CD4-positive, alpha-beta T cell (primary cell): ENCODE measurements at regions not wholly inside any gene's neighbourhood (a gene's known extent, or its start where the extent isn't known, plus 50 kb on each side); places are given as distances from the start of the nearest gene placed in this dataset.

Source experiments
- ATAC-seq: fragments of 200-7000 bp; cut with Tn5 transposase; one replicate; pipeline ENCODE4 v1.10.0; 2022; ENCODE audit warnings: mild to moderate bottlenecking; ENCODE audit not compliant: poor library complexity
- CTCF ChIA-PET: fragments of 350-600 bp; sonication (Branson Sonifier 250); formaldehyde crosslinking; loops from one replicate; lab custom pipeline; 2021; ENCODE audit warnings: antibody characterized with exemption, inconsistent platforms; lab: Charles Lee
- POLR2A ChIA-PET: fragments of 350-600 bp; sonication (Branson Sonifier 250); formaldehyde crosslinking; loops from one replicate; lab custom pipeline; 2021; ENCODE audit warnings: antibody characterized with exemption, inconsistent platforms; lab: Charles Lee
- DNase-seq, 14 experiments: peaks; one replicate each; pipeline ENCODE4 v3.0.0-alpha.2; 2013 to 2020; ENCODE audit warnings: mixed read lengths in 2 of 14
- H3K27ac ChIP-seq, 2 donors: one replicate each; pipeline versions ENCODE4 v1.5.1 to v1.7.0; 2013; ENCODE audit warnings: low read length in 2 of 2, low read depth in 1 of 2, mild to moderate bottlenecking in 1 of 2
- H3K27me3 ChIP-seq, 2 experiments: 1 replicate in 1 of 2; 2 replicates in 1 of 2; pipeline versions ENCODE4 v1.6.1 to v1.7.0; 2013; ENCODE audit warnings: low read length in 2 of 2, control low read depth in 1 of 2, mild to moderate bottlenecking in 1 of 2, moderate library complexity in 1 of 2; ENCODE audit not compliant: insufficient read depth in 2 of 2, control insufficient read depth in 1 of 2
- H3K36me3 ChIP-seq: one replicate; pipeline ENCODE4 v1.6.1; 2013; ENCODE audit warnings: low read length, control low read depth; ENCODE audit not compliant: insufficient read depth
- H3K4me1 ChIP-seq: one replicate; pipeline ENCODE4 v1.6.1; 2013; ENCODE audit warnings: low read length, control low read depth; ENCODE audit not compliant: insufficient read depth
- H3K4me3 ChIP-seq: one replicate; pipeline ENCODE4 v1.5.1; 2013; ENCODE audit warnings: mild to moderate bottlenecking, low read length, moderate library complexity
- H3K9me3 ChIP-seq, 2 experiments: 1 replicate in 1 of 2; 2 replicates in 1 of 2; pipeline versions ENCODE4 v1.6.1 to v1.7.0; 2013; ENCODE audit warnings: low read length in 2 of 2, mild to moderate bottlenecking in 2 of 2, control low read depth in 1 of 2, moderate library complexity in 1 of 2; ENCODE audit not compliant: control insufficient read depth in 1 of 2, insufficient read depth in 1 of 2
- H3K27ac Mint-ChIP-seq: one replicate; pipeline ENCODE4 v1.8.0; 2020; ENCODE audit warnings: mixed read lengths
- H3K27me3 Mint-ChIP-seq: one replicate; pipeline ENCODE4 v1.8.0; 2021; ENCODE audit warnings: mixed read lengths
- H3K36me3 Mint-ChIP-seq: one replicate; pipeline ENCODE4 v1.8.0; 2021; ENCODE audit warnings: low read depth, mixed read lengths
- H3K4me1 Mint-ChIP-seq: one replicate; pipeline ENCODE4 v1.8.0; 2021; ENCODE audit warnings: low read depth, mixed read lengths
- H3K4me3 Mint-ChIP-seq: one replicate; pipeline ENCODE4 v1.8.0; 2020; ENCODE audit warnings: mild to moderate bottlenecking, mixed read lengths
- H3K9me3 Mint-ChIP-seq: one replicate; pipeline ENCODE4 v1.8.0; 2020; ENCODE audit warnings: mixed read lengths
- CTCF ChIP-seq: fragments of 200-600 bp; IDR thresholded peaks from one replicate; pipeline ENCODE4 v1.8.0; 2022; ENCODE audit warnings: antibody characterized with exemption, mild to moderate bottlenecking
- intact Hi-C, 2 experiments: fragments of 100-400 bp; cut with DNase I in 1 of 2; cut with micrococcal nuclease in 1 of 2; formaldehyde crosslinking; loops; one replicate each; pipeline versions ENCODE4 v1.15.1 to v1.9.0; 2023 to 2025; cut with DNase I, micrococcal nuclease

- intact Hi-C loops = no loop called here
- Mint-ChIP-seq H3K36me3 (no peaks in the 10 kb centered on the region), H3K4me1 (no peaks in the 10 kb centered on the region), H3K27ac (no peak overlapping the region), H3K27me3 (no peaks in the 10 kb centered on the region), H3K9me3 (peaks cover 5% of the 10 kb centered on the region), H3K4me3 (no peak overlapping the region)
- Histone ChIP-seq H3K27ac (no peak overlapping the region), H3K4me3 (no peak overlapping the region), H3K9me3 (no peaks in the 10 kb centered on the region), H3K4me1 (no peaks in the 10 kb centered on the region), H3K27me3 (no peaks in the 10 kb centered on the region), H3K36me3 (no peaks in the 10 kb centered on the region)
- no peak for TF ChIP-seq CTCF
- CTCF ChIA-PET = no interaction called here
- ATAC-seq (no peak), DNase-seq (no peak)
- POLR2A ChIA-PET = no interaction called here
Measured at GRCh38 chr18:34131006-34131405, 93.7 kb downstream of the NOL4 start.

- intact Hi-C loops = no loop called here
- ChIA-PET CTCF (no interaction called here), POLR2A (no interaction called here)
- no peak for TF ChIP-seq CTCF
- Mint-ChIP-seq H3K4me1 (no peaks in the 10 kb centered on the region), H3K9me3 (peaks cover 5% of the 10 kb centered on the region), H3K36me3 (no peaks in the 10 kb centered on the region), H3K27ac (no peak overlapping the region), H3K4me3 (no peak overlapping the region), H3K27me3 (no peaks in the 10 kb centered on the region)
- Histone ChIP-seq H3K27ac (no peak overlapping the region), H3K27me3 (no peaks in the 10 kb centered on the region), H3K4me1 (no peaks in the 10 kb centered on the region), H3K9me3 (no peaks in the 10 kb centered on the region), H3K36me3 (no peaks in the 10 kb centered on the region), H3K4me3 (no peak overlapping the region)
- no peak for ATAC-seq
- DNase-seq = no peak
Measured at GRCh38 chr18:34128436-34128835, 96.3 kb downstream of the NOL4 start.

- Histone ChIP-seq H3K27me3 (no peaks in the 10 kb centered on the region), H3K4me1 (no peaks in the 10 kb centered on the region), H3K4me3 (no peak overlapping the region), H3K27ac (no peak overlapping the region), H3K9me3 (no peaks in the 10 kb centered on the region), H3K36me3 (no peaks in the 10 kb centered on the region)
- Mint-ChIP-seq H3K4me3 (no peak overlapping the region), H3K9me3 (peaks cover 5% of the 10 kb centered on the region), H3K27me3 (no peaks in the 10 kb centered on the region), H3K36me3 (no peaks in the 10 kb centered on the region), H3K4me1 (no peaks in the 10 kb centered on the region), H3K27ac (no peak overlapping the region)
- DNase-seq = no peak
- ChIA-PET CTCF (no interaction called here), POLR2A (no interaction called here)
- ATAC-seq = no peak
- no peak for TF ChIP-seq CTCF
- intact Hi-C loops = no loop called here
Measured at GRCh38 chr18:34126121-34126520, 98.6 kb downstream of the NOL4 start.
